ENCODE measurements at regions not wholly inside any gene's neighbourhood (a gene's known extent, or its start where the extent isn't known, plus 50 kb on each side); places are given as distances from the start of the nearest gene placed in this dataset.
"Not testable (repeated sequence)": the region's sequence is repeated elsewhere in the genome, so short reads cannot be mapped to it uniquely, and the experiment has no call there.

GRCh38 chr4:30181918-30182317 lies 538.3 kb upstream of the PCDH7 start:
- no peak for FAIRE-seq
- TF ChIP-seq POLR2A (IDR thresholded peaks at IDR 0.05; ENCODE audit: low read depth, low read length) (no peak), POLR2AphosphoS5 (IDR thresholded peaks at IDR 0.05; ENCODE audit: low read depth, low read length) (no peak), TAF1 (IDR thresholded peaks at IDR 0.05; ENCODE audit: borderline replicate concordance, low read depth, low read length) (no peak)
- DNase-seq (ENCODE audit: insufficient read length): no peak

GRCh38 chr4:30182786-30183185 lies 537.4 kb upstream of the PCDH7 start:
- FAIRE-seq: no peak

GRCh38 chr4:30191902-30192301 lies 528.3 kb upstream of the PCDH7 start:
- FAIRE-seq (no peak), DNase-seq (ENCODE audit: insufficient read length) (no peak)
- no peak for TF ChIP-seq POLR2AphosphoS5 (IDR thresholded peaks at IDR 0.05; ENCODE audit: low read depth, low read length)
- TF ChIP-seq TAF1 (IDR thresholded peaks at IDR 0.05; ENCODE audit: borderline replicate concordance, low read depth, low read length): no peak
- no peak for TF ChIP-seq POLR2A (IDR thresholded peaks at IDR 0.05; ENCODE audit: low read depth, low read length)

More at GRCh38 chr4:30182786-30183185, 537.4 kb upstream of the PCDH7 start:
- DNase-seq (ENCODE audit: insufficient read length): no peak
- TF ChIP-seq TAF1 (IDR thresholded peaks at IDR 0.05; ENCODE audit: borderline replicate concordance, low read depth, low read length) (no peak), POLR2A (IDR thresholded peaks at IDR 0.05; ENCODE audit: low read depth, low read length) (no peak), POLR2AphosphoS5 (IDR thresholded peaks at IDR 0.05; ENCODE audit: low read depth, low read length) (no peak)

GRCh38 chr4:30207389-30207788 lies 512.8 kb upstream of the PCDH7 start:
- no peak for DNase-seq (ENCODE audit: insufficient read length)
- FAIRE-seq: no peak
- no peak for TF ChIP-seq POLR2AphosphoS5 (IDR thresholded peaks at IDR 0.05; ENCODE audit: low read depth, low read length)
- TF ChIP-seq POLR2A (IDR thresholded peaks at IDR 0.05; ENCODE audit: low read depth, low read length): no peak
- no peak for TF ChIP-seq TAF1 (IDR thresholded peaks at IDR 0.05; ENCODE audit: borderline replicate concordance, low read depth, low read length)

GRCh38 chr4:30208731-30209435 lies 511.3 kb upstream of the PCDH7 start:
- TF ChIP-seq POLR2AphosphoS5 (IDR thresholded peaks at IDR 0.05; ENCODE audit: low read depth, low read length) (no peak), POLR2A (IDR thresholded peaks at IDR 0.05; ENCODE audit: low read depth, low read length) (no peak), TAF1 (IDR thresholded peaks at IDR 0.05; ENCODE audit: borderline replicate concordance, low read depth, low read length) (no peak)
- no peak for FAIRE-seq
- DNase-seq (ENCODE audit: insufficient read length): no peak

- DNase-seq (ENCODE audit: insufficient read length); FAIRE-seq: not testable (repeated sequence)
These were observed 504.2 kb upstream of the PCDH7 start for GRCh38 chr4:30215973-30216372.

GRCh38 chr4:30245140-30245539 lies 475.0 kb upstream of the PCDH7 start:
- DNase-seq (ENCODE audit: insufficient read length) (no peak), FAIRE-seq (no peak)
- TF ChIP-seq POLR2A (IDR thresholded peaks at IDR 0.05; ENCODE audit: low read depth, low read length): no peak
- TF ChIP-seq POLR2AphosphoS5 (IDR thresholded peaks at IDR 0.05; ENCODE audit: low read depth, low read length): no peak
- no peak for TF ChIP-seq TAF1 (IDR thresholded peaks at IDR 0.05; ENCODE audit: borderline replicate concordance, low read depth, low read length)

- FAIRE-seq (no peak), DNase-seq (ENCODE audit: insufficient read length) (no peak)
- TF ChIP-seq POLR2AphosphoS5 (IDR thresholded peaks at IDR 0.05; ENCODE audit: low read depth, low read length) (no peak), TAF1 (IDR thresholded peaks at IDR 0.05; ENCODE audit: borderline replicate concordance, low read depth, low read length) (no peak), POLR2A (IDR thresholded peaks at IDR 0.05; ENCODE audit: low read depth, low read length) (no peak)
These were observed 463.9 kb upstream of the PCDH7 start for GRCh38 chr4:30256116-30256832.

- TF ChIP-seq TAF1 (IDR thresholded peaks at IDR 0.05; ENCODE audit: borderline replicate concordance, low read depth, low read length) (no peak), POLR2AphosphoS5 (IDR thresholded peaks at IDR 0.05; ENCODE audit: low read depth, low read length) (no peak), POLR2A (IDR thresholded peaks at IDR 0.05; ENCODE audit: low read depth, low read length) (no peak)
- no peak for DNase-seq (ENCODE audit: insufficient read length)
- FAIRE-seq: no peak
These were observed 461.2 kb upstream of the PCDH7 start for GRCh38 chr4:30258949-30259348.

GRCh38 chr4:30262379-30262778 lies 457.8 kb upstream of the PCDH7 start:
- FAIRE-seq (no peak), DNase-seq (ENCODE audit: insufficient read length) (no peak)
- TF ChIP-seq POLR2AphosphoS5 (IDR thresholded peaks at IDR 0.05; ENCODE audit: low read depth, low read length) (no peak), POLR2A (IDR thresholded peaks at IDR 0.05; ENCODE audit: low read depth, low read length) (no peak), TAF1 (IDR thresholded peaks at IDR 0.05; ENCODE audit: borderline replicate concordance, low read depth, low read length) (no peak)

- no peak for FAIRE-seq
- no peak for DNase-seq (ENCODE audit: insufficient read length)
- TF ChIP-seq POLR2AphosphoS5 (IDR thresholded peaks at IDR 0.05; ENCODE audit: low read depth, low read length) (no peak), TAF1 (IDR thresholded peaks at IDR 0.05; ENCODE audit: borderline replicate concordance, low read depth, low read length) (no peak), POLR2A (IDR thresholded peaks at IDR 0.05; ENCODE audit: low read depth, low read length) (no peak)
These were observed 455.7 kb upstream of the PCDH7 start for GRCh38 chr4:30264465-30264864.

GRCh38 chr4:30265716-30266115 lies 454.5 kb upstream of the PCDH7 start:
- FAIRE-seq (no peak), DNase-seq (ENCODE audit: insufficient read length) (no peak)
- TF ChIP-seq POLR2A (IDR thresholded peaks at IDR 0.05; ENCODE audit: low read depth, low read length) (no peak), TAF1 (IDR thresholded peaks at IDR 0.05; ENCODE audit: borderline replicate concordance, low read depth, low read length) (no peak), POLR2AphosphoS5 (IDR thresholded peaks at IDR 0.05; ENCODE audit: low read depth, low read length) (no peak)
